Uterus (tissue), 3 donors: ENCODE measurements at regions not wholly inside any gene's neighbourhood (a gene's known extent, or its start where the extent isn't known, plus 50 kb on each side); places are given as distances from the start of the nearest gene placed in this dataset.

Experiments
- DNase-seq, 2 donors: peaks; one replicate each; pipeline ENCODE4 v3.0.0-alpha.2; 2019 to 2020
- H3K27ac ChIP-seq, 2 donors: fragments of 200-600 bp; sonication (generic); 1 replicate in 1 of 2; 2 replicates in 1 of 2; pipeline ENCODE4 v1.5.1; 2016 to 2018
- H3K27me3 ChIP-seq, 2 donors: fragments of 200-600 bp; sonication (generic); one replicate each; pipeline ENCODE4 v1.5.1; 2018 to 2019; ENCODE audit warnings: control low read depth in 1 of 2
- H3K36me3 ChIP-seq, 2 donors: fragments of 200-600 bp; sonication (generic); one replicate each; pipeline ENCODE4 v1.5.1; 2019; ENCODE audit warnings: control low read depth in 1 of 2
- H3K4me1 ChIP-seq, 2 donors: fragments of 200-600 bp; sonication (generic); one replicate each; pipeline ENCODE4 v1.5.1; 2018 to 2019; ENCODE audit warnings: control low read depth in 1 of 2
- H3K4me3 ChIP-seq, 2 donors: fragments of 200-600 bp; sonication (generic); 1 replicate in 1 of 2; 2 replicates in 1 of 2; pipeline ENCODE4 v1.5.1; 2018 to 2019; ENCODE audit warnings: mild to moderate bottlenecking in 1 of 2
- H3K9me3 ChIP-seq, 2 donors: fragments of 200-600 bp; sonication (generic); one replicate each; pipeline ENCODE4 v1.5.1; 2019; ENCODE audit warnings: control low read depth in 1 of 2
- POLR2A ChIP-seq, 2 donors: fragments of 450-650 bp; IDR thresholded peaks; one replicate each; pipeline ENCODE4 v1.6.1; 2016; ENCODE audit warnings: antibody characterized with exemption in 2 of 2, mild to moderate bottlenecking in 1 of 2, moderate library complexity in 1 of 2
- intact Hi-C: fragments of 100-400 bp; cut with DNase I; formaldehyde crosslinking; loops from one replicate; pipeline ENCODE4 v1.15.1; 2023; ENCODE audit warnings: low total_unique reads
- TF ChIP-seq, protein P1 (sequence below), 4 experiments: fragments of 200-600 bp in 2 of 4; fragments of 450-650 bp in 2 of 4; sonication (generic) in 2 of 4; IDR thresholded peaks; one replicate each; pipeline ENCODE4 v1.5.1; 2016 to 2019; ENCODE audit warnings: antibody characterized with exemption in 4 of 4, mild to moderate bottlenecking in 2 of 4, moderate library complexity in 1 of 4
- donor health status: DM: yes; HTN: yes; CAD: no.

DNA sequence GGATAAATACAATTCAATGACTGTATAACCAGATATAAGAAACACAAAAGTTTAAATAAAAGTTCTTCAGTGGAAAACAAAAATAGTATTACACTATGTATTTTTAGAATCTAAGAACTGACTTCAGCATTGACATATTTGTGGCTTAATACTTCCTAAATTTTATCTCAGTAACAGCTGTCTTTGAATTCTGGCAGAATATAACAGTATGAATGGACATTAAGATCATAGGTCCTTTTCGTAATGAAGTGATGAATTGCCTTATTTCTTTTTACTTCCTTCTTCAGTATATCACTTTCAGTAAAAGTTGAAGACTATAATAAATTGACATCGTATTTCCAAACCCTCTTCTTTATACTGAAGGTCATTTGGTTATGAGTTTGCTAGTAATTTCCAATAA, 1030.0 kb downstream of the MRPL39 start:
- Histone ChIP-seq H3K4me3 (no peak overlapping the region), H3K36me3 (no peaks in the 10 kb centered on the region), H3K9me3 (no peaks in the 10 kb centered on the region), H3K27ac (no peak overlapping the region), H3K27me3 (no peaks in the 10 kb centered on the region), H3K4me1 (no peaks in the 10 kb centered on the region)
- no peak for TF ChIP-seq POLR2A (IDR thresholded peaks at IDR 0.05)
- TF ChIP-seq, protein P1, sequence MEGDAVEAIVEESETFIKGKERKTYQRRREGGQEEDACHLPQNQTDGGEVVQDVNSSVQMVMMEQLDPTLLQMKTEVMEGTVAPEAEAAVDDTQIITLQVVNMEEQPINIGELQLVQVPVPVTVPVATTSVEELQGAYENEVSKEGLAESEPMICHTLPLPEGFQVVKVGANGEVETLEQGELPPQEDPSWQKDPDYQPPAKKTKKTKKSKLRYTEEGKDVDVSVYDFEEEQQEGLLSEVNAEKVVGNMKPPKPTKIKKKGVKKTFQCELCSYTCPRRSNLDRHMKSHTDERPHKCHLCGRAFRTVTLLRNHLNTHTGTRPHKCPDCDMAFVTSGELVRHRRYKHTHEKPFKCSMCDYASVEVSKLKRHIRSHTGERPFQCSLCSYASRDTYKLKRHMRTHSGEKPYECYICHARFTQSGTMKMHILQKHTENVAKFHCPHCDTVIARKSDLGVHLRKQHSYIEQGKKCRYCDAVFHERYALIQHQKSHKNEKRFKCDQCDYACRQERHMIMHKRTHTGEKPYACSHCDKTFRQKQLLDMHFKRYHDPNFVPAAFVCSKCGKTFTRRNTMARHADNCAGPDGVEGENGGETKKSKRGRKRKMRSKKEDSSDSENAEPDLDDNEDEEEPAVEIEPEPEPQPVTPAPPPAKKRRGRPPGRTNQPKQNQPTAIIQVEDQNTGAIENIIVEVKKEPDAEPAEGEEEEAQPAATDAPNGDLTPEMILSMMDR (IDR thresholded peaks at IDR 0.05), result no peak
- intact Hi-C loops, result no loop called here
- no peak for DNase-seq

- Histone ChIP-seq H3K4me1 (no peaks in the 10 kb centered on the region), H3K9me3 (no peaks in the 10 kb centered on the region), H3K27me3 (no peaks in the 10 kb centered on the region), H3K27ac (no peak overlapping the region), H3K4me3 (no peak overlapping the region), H3K36me3 (no peaks in the 10 kb centered on the region)
- TF ChIP-seq POLR2A (IDR thresholded peaks at IDR 0.05), result no peak
- TF ChIP-seq, protein P1 (IDR thresholded peaks at IDR 0.05), result no peak
- intact Hi-C loops, result no loop called here
- DNase-seq, result no peak
These were observed 1046.0 kb downstream of the MRPL39 start for GRCh38 chr21:24561291-24561690.

DNA sequence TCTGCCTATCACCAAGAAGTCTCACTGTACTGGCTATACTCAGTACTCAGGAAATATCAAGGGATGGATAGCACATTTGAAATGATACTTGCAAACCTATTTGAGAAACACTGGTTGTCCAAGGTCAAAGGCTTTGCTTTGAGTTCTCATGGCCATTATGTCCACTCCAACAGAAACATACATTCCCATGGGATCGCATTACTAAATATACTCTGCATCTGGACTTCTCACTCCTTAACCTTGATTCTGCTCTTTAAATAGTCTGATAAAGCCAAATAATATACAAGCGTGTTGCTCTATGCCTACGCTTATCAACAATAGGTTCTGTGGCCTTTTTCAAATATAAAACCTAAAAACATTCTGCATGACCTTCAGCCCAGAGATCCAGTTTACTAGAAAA, 1054.8 kb downstream of the MRPL39 start:
- DNase-seq, result no peak
- TF ChIP-seq, protein P1 (IDR thresholded peaks at IDR 0.05), result no peak
- no peak for TF ChIP-seq POLR2A (IDR thresholded peaks at IDR 0.05)
- H3K4me3 ChIP-seq, result no peak overlapping the region
- intact Hi-C loops, result no loop called here
- H3K36me3 ChIP-seq, result no peaks in the 10 kb centered on the region
- H3K9me3 ChIP-seq, result no peaks in the 10 kb centered on the region
- H3K27ac ChIP-seq, result no peak overlapping the region
- H3K4me1 ChIP-seq, result no peaks in the 10 kb centered on the region
- no peaks in the 10 kb centered on the region for H3K27me3 ChIP-seq

- TF ChIP-seq, protein P1 (IDR thresholded peaks at IDR 0.05), result no peak
- no peak for TF ChIP-seq POLR2A (IDR thresholded peaks at IDR 0.05)
- intact Hi-C loops, result no loop called here
- DNase-seq, result no peak
- H3K27ac ChIP-seq, result no peak overlapping the region
- no peak overlapping the region for H3K4me3 ChIP-seq
- no peaks in the 10 kb centered on the region for H3K27me3 ChIP-seq
- no peaks in the 10 kb centered on the region for H3K4me1 ChIP-seq
- H3K36me3 ChIP-seq, result no peaks in the 10 kb centered on the region
- no peaks in the 10 kb centered on the region for H3K9me3 ChIP-seq
These were observed 1061.4 kb downstream of the MRPL39 start for GRCh38 chr21:24545807-24546361.

- Histone ChIP-seq H3K27me3 (no peaks in the 10 kb centered on the region), H3K36me3 (no peaks in the 10 kb centered on the region), H3K9me3 (no peaks in the 10 kb centered on the region), H3K4me3 (no peak overlapping the region), H3K27ac (no peak overlapping the region), H3K4me1 (no peaks in the 10 kb centered on the region)
- no peak for DNase-seq
- TF ChIP-seq, protein P1 (IDR thresholded peaks at IDR 0.05), result peak in 2 of 4 experiments; percentile 14 to 34
- no peak for TF ChIP-seq POLR2A (IDR thresholded peaks at IDR 0.05)
- intact Hi-C loops, result no loop called here
These were observed 1093.1 kb downstream of the MRPL39 start for GRCh38 chr21:24514081-24514733.
